Right cardiac atrium (tissue), 5 donors: ENCODE measurements at regions not wholly inside any gene's neighbourhood (a gene's known extent, or its start where the extent isn't known, plus 50 kb on each side); places are given as distances from the start of the nearest gene placed in this dataset.

Experiments used
- ATAC-seq, 2 donors: fragments of 200-7000 bp; cut with Tn5 transposase; one replicate each; pipeline versions ENCODE4 v1.8.0 to v1.9.1; 2020; ENCODE audit warnings: moderate library complexity in 2 of 2, mild to moderate bottlenecking in 1 of 2
- DNase-seq, 3 donors: peaks; one replicate each; pipeline ENCODE4 v3.0.0-alpha.2; 2020
- H3K27ac ChIP-seq: one replicate; pipeline ENCODE4 v1.5.1; 2013; ENCODE audit warnings: mild to moderate bottlenecking, low read length, control low read depth, moderate library complexity
- H3K27me3 ChIP-seq: one replicate; pipeline ENCODE4 v1.6.1; 2013; ENCODE audit not compliant: control insufficient read depth, insufficient read depth
- H3K4me1 ChIP-seq: one replicate; pipeline ENCODE4 v1.6.1; 2013; ENCODE audit warnings: low read length; ENCODE audit not compliant: control insufficient read depth, insufficient read depth
- H3K4me3 ChIP-seq: one replicate; pipeline ENCODE4 v1.5.1; 2013; ENCODE audit warnings: low read length, control low read depth
- H3K9me3 ChIP-seq: one replicate; pipeline ENCODE4 v1.6.1; 2013; ENCODE audit warnings: low read length; ENCODE audit not compliant: control insufficient read depth
- WGBS: extraction: QIAGEN DNeasy Blood & Tissue Kit; methylation state at CpG from one replicate; pipeline ENCODE4 v1.1.7; 2013; 5-methylcytosine and 5-hydroxymethylcytosine counted together
- intact Hi-C, 4 donors: fragments of 100-400 bp; cut with DNase I; formaldehyde crosslinking; loops; one replicate each; pipeline versions ENCODE4 v1.11.0 to v1.14.0; 2022 to 2023
- donor health status: healthy with polysubstance abuse.
- donor health status: DM: no; HTN: yes; CAD: no.
- donor health status: DM: no; HTN: no; CAD: no.
- donor health status: DM: no; HTN: yes; CAD: no; lungs with severe emphysema.
- donor health status: DM: yes; HTN: yes; CAD: no.

- no peaks in the 10 kb centered on the region for H3K9me3 ChIP-seq
- H3K4me1 ChIP-seq, result no peaks in the 10 kb centered on the region
- H3K27ac ChIP-seq, result no peak overlapping the region
- H3K27me3 ChIP-seq, result no peaks in the 10 kb centered on the region
- intact Hi-C loops, result no loop called here
- WGBS, result 93% methylated on average over 3 of the region's 3 CpGs
- no peak overlapping the region for H3K4me3 ChIP-seq
- ATAC-seq (no peak), DNase-seq (no peak)
Measured at GRCh38 chr9:20217596-20217995, 404.7 kb downstream of the MLLT3 start.

DNA sequence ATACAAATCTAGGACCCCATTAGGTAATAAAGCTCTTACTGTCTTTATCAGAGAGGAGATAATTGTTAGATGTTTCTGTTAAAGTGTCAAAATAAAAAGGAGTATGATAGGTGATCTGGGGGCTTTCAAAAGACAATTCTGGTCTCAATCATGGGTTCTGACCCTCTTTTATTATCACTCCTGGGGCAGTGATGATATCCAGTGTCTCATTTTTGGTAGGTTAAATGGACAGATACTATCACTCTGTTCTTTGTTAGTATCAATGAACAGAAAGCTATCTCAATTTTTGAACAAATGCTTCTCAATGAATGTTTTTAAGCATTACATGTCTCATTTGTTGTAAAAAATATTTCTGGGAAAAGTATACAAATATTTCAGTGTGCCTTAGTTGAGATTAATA lies 405.9 kb downstream of the MLLT3 start:
- no peak for DNase-seq
- H3K27me3 ChIP-seq, result no peaks in the 10 kb centered on the region
- H3K27ac ChIP-seq, result no peak overlapping the region
- no peaks in the 10 kb centered on the region for H3K9me3 ChIP-seq
- intact Hi-C loops, result no loop called here
- no peak for ATAC-seq
- H3K4me1 ChIP-seq, result no peaks in the 10 kb centered on the region
- H3K4me3 ChIP-seq, result no peak overlapping the region

GRCh38 chr9:20215552-20215951 lies 406.7 kb downstream of the MLLT3 start:
- intact Hi-C loops, result no loop called here

DNA sequence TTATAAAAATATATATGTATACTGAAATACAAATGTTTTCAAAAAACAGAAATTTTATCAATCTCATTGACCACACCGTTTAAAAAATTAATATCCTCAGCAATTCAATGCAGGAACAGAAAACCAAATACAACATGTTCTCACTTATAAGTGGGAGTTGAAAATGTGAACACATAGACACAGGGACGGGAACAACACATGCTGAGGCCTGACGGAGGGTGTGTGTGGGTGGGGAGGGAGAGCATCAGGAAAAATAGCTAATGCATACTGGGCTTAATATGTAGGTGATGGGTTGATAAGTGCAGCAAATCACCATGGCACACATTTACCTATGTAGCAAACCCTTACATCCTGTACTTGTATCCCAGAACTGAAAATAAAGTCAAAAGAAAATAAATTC lies 409.5 kb downstream of the MLLT3 start:
- no peaks in the 10 kb centered on the region for H3K27me3 ChIP-seq
- H3K9me3 ChIP-seq, result no peaks in the 10 kb centered on the region
- H3K4me3 ChIP-seq, result no peak overlapping the region
- WGBS, result 77% methylated on average over 3 of the region's 3 CpGs
- H3K4me1 ChIP-seq, result no peaks in the 10 kb centered on the region
- intact Hi-C loops, result no loop called here
- DNase-seq, result no peak
- ATAC-seq, result no peak
- no peak overlapping the region for H3K27ac ChIP-seq

More at GRCh38 chr9:20215552-20215951, 406.7 kb downstream of the MLLT3 start:
- Histone ChIP-seq H3K27ac (no peak overlapping the region), H3K27me3 (no peaks in the 10 kb centered on the region), H3K9me3 (no peaks in the 10 kb centered on the region), H3K4me1 (no peaks in the 10 kb centered on the region), H3K4me3 (no peak overlapping the region)
- DNase-seq, result no peak
- ATAC-seq, result no peak
- 63% methylated on average over 2 of the region's 2 CpGs for WGBS

DNA sequence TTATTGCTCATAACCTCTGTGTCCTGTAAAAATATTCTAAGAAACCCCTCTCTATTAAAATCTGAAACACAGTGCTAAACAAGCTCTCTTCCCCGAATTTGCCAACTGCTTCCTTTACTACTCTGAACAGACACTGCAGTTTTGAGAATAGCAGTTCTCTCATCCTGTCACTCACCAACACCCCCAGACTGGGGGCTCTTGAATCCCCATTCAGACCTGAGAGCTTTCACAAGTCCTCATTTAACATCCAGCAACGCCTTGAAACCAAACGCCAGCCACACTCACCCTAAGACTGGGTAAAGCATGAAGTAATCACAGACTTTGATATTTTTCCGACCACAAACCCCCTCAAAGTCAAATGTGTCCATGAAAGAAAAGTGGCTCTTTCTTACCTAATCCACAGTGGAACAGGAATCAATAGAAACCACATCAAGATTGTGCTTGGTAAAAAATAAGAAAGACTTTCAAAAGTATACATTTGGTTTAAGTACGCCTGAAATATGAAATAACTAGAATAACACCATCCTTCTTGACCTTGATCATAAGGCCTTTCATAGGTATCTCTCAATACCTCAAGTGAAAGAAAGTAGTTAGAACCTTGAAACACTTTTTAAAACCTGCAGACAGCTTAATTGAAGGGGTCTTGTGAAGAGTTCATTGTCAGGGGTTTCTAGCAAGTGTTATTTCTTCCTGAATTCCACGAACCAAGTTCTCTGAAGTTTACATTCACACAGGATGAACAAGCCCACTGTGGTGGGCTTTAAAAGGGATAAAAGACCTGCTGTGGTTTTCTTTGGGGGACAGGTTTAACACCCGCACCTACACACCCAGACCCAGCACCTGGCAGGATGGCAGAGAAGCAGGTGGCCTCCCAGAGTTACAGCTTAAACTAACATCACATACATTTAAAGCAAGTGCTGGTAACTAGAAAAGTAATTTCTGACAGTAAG lies 412.6 kb downstream of the MLLT3 start:
- DNase-seq, result no peak
- ATAC-seq, result no peak
- no peak overlapping the region for H3K4me3 ChIP-seq
- WGBS, result 62% methylated on average over 7 of the region's 7 CpGs
- no peak overlapping the region for H3K27ac ChIP-seq
- H3K4me1 ChIP-seq, result no peaks in the 10 kb centered on the region
- no peaks in the 10 kb centered on the region for H3K9me3 ChIP-seq
- no peaks in the 10 kb centered on the region for H3K27me3 ChIP-seq
- intact Hi-C loops, result no loop called here

GRCh38 chr9:20208961-20209371 lies 413.3 kb downstream of the MLLT3 start:
- no peaks in the 10 kb centered on the region for H3K9me3 ChIP-seq

GRCh38 chr9:20208226-20208625 lies 414.1 kb downstream of the MLLT3 start:
- no peaks in the 10 kb centered on the region for H3K9me3 ChIP-seq

More at GRCh38 chr9:20208961-20209371, 413.3 kb downstream of the MLLT3 start:
- DNase-seq (no peak), ATAC-seq (no peak)
- intact Hi-C loops, result no loop called here
- Histone ChIP-seq H3K27me3 (no peaks in the 10 kb centered on the region), H3K4me1 (no peaks in the 10 kb centered on the region), H3K4me3 (no peak overlapping the region), H3K27ac (no peak overlapping the region)
- 96% methylated on average over 1 of the region's 1 CpG for WGBS

GRCh38 chr9:20207176-20207575 lies 415.1 kb downstream of the MLLT3 start:
- Histone ChIP-seq H3K4me1 (peaks cover 1% of the 10 kb centered on the region), H3K9me3 (no peaks in the 10 kb centered on the region), H3K27me3 (no peaks in the 10 kb centered on the region), H3K4me3 (no peak overlapping the region), H3K27ac (no peak overlapping the region)
- no peak for ATAC-seq
- 53% methylated on average over 1 of the region's 1 CpG for WGBS
- intact Hi-C loops, result no loop called here
- no peak for DNase-seq

More at GRCh38 chr9:20208226-20208625, 414.1 kb downstream of the MLLT3 start:
- H3K4me1 ChIP-seq, result no peaks in the 10 kb centered on the region
- H3K4me3 ChIP-seq, result no peak overlapping the region
- 79% methylated on average over 5 of the region's 5 CpGs for WGBS
- no peak for DNase-seq
- H3K27ac ChIP-seq, result no peak overlapping the region
- ATAC-seq, result no peak
- intact Hi-C loops, result no loop called here
- no peaks in the 10 kb centered on the region for H3K27me3 ChIP-seq

DNA sequence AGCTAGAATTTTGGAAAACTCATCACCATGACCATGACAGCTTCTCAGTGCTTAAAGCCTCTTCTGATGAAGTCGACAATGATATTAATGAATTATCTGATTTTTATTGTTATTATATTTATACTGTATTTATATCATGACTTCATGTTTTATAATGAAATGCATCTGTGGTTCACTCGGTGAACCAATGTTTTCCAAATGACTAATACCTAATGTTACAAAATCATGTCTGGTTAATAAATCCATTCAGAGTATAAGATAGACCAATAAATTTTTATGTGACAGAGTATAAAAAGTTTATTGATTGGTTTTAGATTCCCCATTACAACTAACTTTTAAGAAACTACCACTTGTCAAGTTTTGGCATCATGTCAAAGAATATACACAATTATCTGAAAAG lies 416.5 kb downstream of the MLLT3 start:
- peaks cover 1% of the 10 kb centered on the region for H3K4me1 ChIP-seq
- H3K9me3 ChIP-seq, result no peaks in the 10 kb centered on the region
- H3K4me3 ChIP-seq, result no peak overlapping the region
- intact Hi-C loops, result no loop called here
- no peaks in the 10 kb centered on the region for H3K27me3 ChIP-seq
- H3K27ac ChIP-seq, result no peak overlapping the region
- DNase-seq (no peak), ATAC-seq (no peak)
- WGBS, result 84% methylated on average over 2 of the region's 2 CpGs

DNA sequence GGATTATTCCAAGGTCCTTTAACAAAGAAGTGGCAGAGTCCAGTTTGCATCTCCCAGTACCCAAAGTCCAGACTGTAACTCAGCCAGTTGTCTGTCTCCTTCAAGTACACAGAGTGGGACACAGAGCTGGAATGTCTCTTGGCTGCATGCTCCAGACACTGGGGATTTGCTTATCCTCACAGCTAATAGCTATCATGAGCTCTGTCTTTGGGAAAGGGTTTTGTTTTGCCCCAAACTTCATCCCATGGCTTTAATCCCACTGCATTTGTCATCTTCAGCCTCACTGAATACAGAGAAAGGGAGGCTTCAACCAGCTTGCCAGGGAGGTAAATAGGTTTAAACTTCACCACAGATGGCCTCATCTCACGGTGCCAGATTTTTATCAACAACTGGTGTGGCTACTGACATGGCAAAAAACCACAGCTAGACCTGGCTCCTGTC lies 412.2 kb upstream of the SLC24A2 start:
- Histone ChIP-seq H3K27me3 (no peaks in the 10 kb centered on the region), H3K4me3 (no peak overlapping the region), H3K9me3 (no peaks in the 10 kb centered on the region), H3K27ac (no peak overlapping the region), H3K4me1 (peaks cover 1% of the 10 kb centered on the region)
- intact Hi-C loops, result no loop called here
- ATAC-seq (no peak), DNase-seq (peak in 1 of 3 donors; percentile 28)
- 21% methylated on average over 1 of the region's 1 CpG for WGBS

- H3K9me3 ChIP-seq, result no peaks in the 10 kb centered on the region
- 76% methylated on average over 2 of the region's 2 CpGs for WGBS
- no peak overlapping the region for H3K4me3 ChIP-seq
- intact Hi-C loops, result no loop called here
- ATAC-seq (no peak), DNase-seq (no peak)
- H3K27me3 ChIP-seq, result no peaks in the 10 kb centered on the region
- peaks cover 1% of the 10 kb centered on the region for H3K4me1 ChIP-seq
- no peak overlapping the region for H3K27ac ChIP-seq
Measured at GRCh38 chr9:20200581-20200980, 411.7 kb upstream of the SLC24A2 start.
